H1 (cell line): ENCODE measurements at regions not wholly inside any gene's neighbourhood (a gene's known extent, or its start where the extent isn't known, plus 50 kb on each side); places are given as distances from the start of the nearest gene placed in this dataset.

ENCODE experiments used
- CTCF ChIA-PET: fragments of 300-600 bp; sonication (Branson Sonifier 250); formaldehyde crosslinking; loops from one replicate; lab custom pipeline; 2021; ENCODE audit not compliant: partially characterized antibody; lab: Charles Lee
- POLR2A ChIA-PET: fragments of 300-600 bp; sonication (Branson Sonifier 250); formaldehyde crosslinking; loops from one replicate; lab custom pipeline; 2021; ENCODE audit warnings: inconsistent platforms; ENCODE audit not compliant: partially characterized antibody; lab: Charles Lee
- DNase-seq, 2 experiments: peaks; one replicate each; pipeline versions ENCODE4 v3.0.0 to v3.0.0-alpha.2; 2010 to 2022; ENCODE audit warnings: low spot score in 2 of 2, low read depth in 1 of 2, mixed read lengths in 1 of 2
- FAIRE-seq: peaks from 2 replicates; lab custom pipeline; 2011; peaks lifted over from hg19 to GRCh38; lab: Jason Lieb, UNC
- H2AFZ ChIP-seq: 2 replicates; pipeline ENCODE4 v1.8.1; 2012; ENCODE audit warnings: low read length, inconsistent platforms
- H2AK5ac ChIP-seq: 2 replicates; pipeline ENCODE4 v1.6.1; 2013; ENCODE audit warnings: low read depth, low read length
- H2BK120ac ChIP-seq: replicated peaks from 2 replicates; pipeline ENCODE3; 2013; ENCODE audit warnings: low read depth, low read length, inconsistent platforms
- H2BK12ac ChIP-seq: 2 replicates; pipeline ENCODE4 v1.6.1; 2013; ENCODE audit warnings: low read depth, low read length
- H2BK15ac ChIP-seq: 2 replicates; pipeline ENCODE4 v1.6.1; 2013; ENCODE audit warnings: low read length
- H2BK20ac ChIP-seq: 2 replicates; pipeline ENCODE4 v1.6.1; 2013; ENCODE audit warnings: low read length
- H2BK5ac ChIP-seq: 2 replicates; pipeline ENCODE4 v1.6.1; 2013; ENCODE audit warnings: low read depth, low read length
- H3K14ac ChIP-seq: 2 replicates; pipeline ENCODE4 v1.6.1; 2013; ENCODE audit warnings: inconsistent platforms; ENCODE audit not compliant: insufficient read length
- H3K18ac ChIP-seq: 2 replicates; pipeline ENCODE4 v1.6.1; 2013; ENCODE audit warnings: low read length; ENCODE audit errors: extremely low read depth
- H3K23ac ChIP-seq: 2 replicates; pipeline ENCODE4 v1.6.1; 2013; ENCODE audit warnings: inconsistent platforms; ENCODE audit not compliant: insufficient read length
- H3K23me2 ChIP-seq: 2 replicates; pipeline ENCODE4 v1.6.1; 2013; ENCODE audit warnings: low read depth, low read length
- H3K27ac ChIP-seq: 2 replicates; pipeline ENCODE4 v1.6.1; 2011; ENCODE audit warnings: low read depth, low read length, inconsistent platforms
- H3K27me3 ChIP-seq, 4 experiments: replicated peaks in 1 of 4; 1 replicate in 1 of 4; 2 replicates in 3 of 4; pipeline versions ENCODE4 v1.6.1 to v1.8.1; 2011 to 2013; ENCODE audit warnings: low read length in 3 of 4, mild to moderate bottlenecking in 3 of 4, inconsistent platforms in 2 of 4, mixed read lengths in 2 of 4, moderate library complexity in 1 of 4; ENCODE audit not compliant: control insufficient read depth in 3 of 4, insufficient read depth in 3 of 4; ENCODE audit errors: extremely low read depth in 1 of 4
- H3K36me3 ChIP-seq, 4 experiments: 2 replicates each; pipeline versions ENCODE4 v1.6.1 to v1.8.1; 2011 to 2013; ENCODE audit warnings: mild to moderate bottlenecking in 4 of 4, low read length in 3 of 4, moderate library complexity in 2 of 4, control low read depth in 1 of 4, inconsistent platforms in 1 of 4; ENCODE audit not compliant: insufficient read depth in 4 of 4, control insufficient read depth in 2 of 4
- H3K4ac ChIP-seq: replicated peaks from 2 replicates; pipeline ENCODE3; 2013; ENCODE audit warnings: low read length, low read depth, mixed read lengths, inconsistent platforms; ENCODE audit not compliant: insufficient read length
- H3K4me1 ChIP-seq, 4 experiments: replicated peaks in 1 of 4; 1 replicate in 1 of 4; 2 replicates in 3 of 4; pipeline versions ENCODE4 v1.6.1 to v1.8.1; 2011 to 2013; ENCODE audit warnings: low read length in 3 of 4, inconsistent platforms in 2 of 4, mixed read lengths in 1 of 4; ENCODE audit not compliant: insufficient read depth in 4 of 4, control insufficient read depth in 3 of 4
- H3K4me2 ChIP-seq, 2 experiments: 2 replicates each; pipeline versions ENCODE4 v1.6.1 to v1.8.1; 2011 to 2013; ENCODE audit warnings: low read depth in 2 of 2, low read length in 2 of 2, control low read depth in 1 of 2, inconsistent platforms in 1 of 2, mild to moderate bottlenecking in 1 of 2; ENCODE audit not compliant: insufficient read depth in 1 of 2
- H3K4me3 ChIP-seq, 4 experiments: fragments of 200-600, 300-600 bp in 1 of 4; sonication (generic), shearing (Covaris generic), sonication (Bioruptor Twin) in 1 of 4; 2 replicates each; pipeline versions ENCODE4 v1.5.1 to v1.8.1; 2011 to 2016; ENCODE audit warnings: low read length in 4 of 4, low read depth in 3 of 4, control low read depth in 2 of 4, inconsistent platforms in 2 of 4, mild to moderate bottlenecking in 2 of 4, mixed read lengths in 1 of 4, moderate library complexity in 1 of 4; ENCODE audit not compliant: insufficient read depth in 2 of 4; ENCODE audit errors: extremely low read depth in 1 of 4
- H3K56ac ChIP-seq: replicated peaks from 2 replicates; pipeline ENCODE3; 2013; ENCODE audit warnings: low read depth, mild to moderate bottlenecking, mixed read lengths, low read length, inconsistent platforms; ENCODE audit not compliant: insufficient read length
- H3K79me1 ChIP-seq: 2 replicates; pipeline ENCODE4 v1.6.1; 2013; ENCODE audit warnings: low read depth, low read length, control low read depth
- H3K79me2 ChIP-seq, 2 experiments: 2 replicates each; pipeline versions ENCODE4 v1.6.1 to v1.8.1; 2012 to 2013; ENCODE audit warnings: low read length in 2 of 2, mild to moderate bottlenecking in 2 of 2, inconsistent platforms in 1 of 2; ENCODE audit not compliant: insufficient read depth in 2 of 2, control insufficient read depth in 1 of 2
- H3K9ac ChIP-seq, 4 experiments: replicated peaks in 1 of 4; 1 replicate in 1 of 4; 2 replicates in 3 of 4; pipeline versions ENCODE4 v1.6.1 to v1.8.1; 2011 to 2013; ENCODE audit warnings: low read depth in 3 of 4, low read length in 3 of 4, control low read depth in 2 of 4, mild to moderate bottlenecking in 2 of 4, moderate library complexity in 2 of 4, inconsistent platforms in 1 of 4; ENCODE audit errors: extremely low read depth in 1 of 4
- H3K9me3 ChIP-seq, 2 experiments: 2 replicates each; pipeline versions ENCODE4 v1.6.1 to v1.8.1; 2012 to 2013; ENCODE audit warnings: mild to moderate bottlenecking in 2 of 2, moderate library complexity in 2 of 2, control low read depth in 1 of 2, inconsistent platforms in 1 of 2, low read depth in 1 of 2, low read length in 1 of 2, mixed read lengths in 1 of 2; ENCODE audit not compliant: insufficient read depth in 2 of 2
- H4K20me1 ChIP-seq, 2 experiments: replicated peaks in 1 of 2; 2 replicates each; pipeline versions ENCODE3 to v1.8.1; 2011 to 2013; ENCODE audit warnings: inconsistent platforms in 2 of 2, low read length in 2 of 2, mild to moderate bottlenecking in 1 of 2; ENCODE audit not compliant: insufficient read depth in 2 of 2, control insufficient read depth in 1 of 2
- H4K5ac ChIP-seq: 2 replicates; pipeline ENCODE4 v1.6.1; 2013; ENCODE audit warnings: low read length, low read depth, mixed read lengths, inconsistent platforms; ENCODE audit not compliant: insufficient read length
- H4K8ac ChIP-seq: 2 replicates; pipeline ENCODE4 v1.8.0; 2013; ENCODE audit warnings: mild to moderate bottlenecking, moderate library complexity, low read length, inconsistent platforms; ENCODE audit not compliant: insufficient read depth; ENCODE audit errors: extremely low read depth
- H4K91ac ChIP-seq: replicated peaks from 2 replicates; pipeline ENCODE3; 2013; ENCODE audit warnings: low read length, mixed read lengths, inconsistent platforms; ENCODE audit not compliant: insufficient read length
- ASH2L ChIP-seq: fragments of 200-600, 300-600 bp; sonication (generic); IDR thresholded peaks from one replicate; pipeline ENCODE4 v1.7.1; 2017; ENCODE audit warnings: low read length
- CBX5 ChIP-seq: fragments of 300-800, 300-1000 bp; sonication (generic); IDR thresholded peaks from 2 replicates; pipeline ENCODE4 v1.7.1; 2016; ENCODE audit warnings: antibody characterized with exemption, low read length, low read depth
- CBX8 ChIP-seq: fragments of 300-800, 300-1000 bp; sonication (generic); IDR thresholded peaks from 2 replicates; pipeline ENCODE4 v1.7.1; 2016; ENCODE audit warnings: low read depth, low read length, borderline replicate concordance
- CHD2 ChIP-seq: IDR thresholded peaks from 2 replicates; pipeline ENCODE4 v1.6.1; 2012; ENCODE audit warnings: low read length, improper control_type of control experiment
- KDM5A ChIP-seq: fragments of 200-600 bp; IDR thresholded peaks from 2 replicates; pipeline ENCODE4 v1.7.1; 2012; ENCODE audit warnings: mild to moderate bottlenecking, low read length, inconsistent platforms, mixed read lengths
- TAF1 ChIP-seq: IDR thresholded peaks from 2 replicates; pipeline ENCODE4 v1.6.1; 2011; ENCODE audit warnings: mild to moderate bottlenecking, low read depth, low read length
- YY1 ChIP-seq: IDR thresholded peaks from 2 replicates; pipeline ENCODE4 v1.6.1; 2011; ENCODE audit warnings: low read depth, mild to moderate bottlenecking, low read length
- WGBS, 2 experiments: shearing (Covaris generic) in 1 of 2; methylation state at CpG; one replicate each; pipeline versions ENCODE4 v1.1.6 to v1.1.7; 2013 to 2015; ENCODE audit warnings: low lambda C conversion rate in 2 of 2, mixed read lengths in 2 of 2, inconsistent platforms in 1 of 2, low coverage in 1 of 2, missing lambda C conversion rate in 1 of 2; ENCODE audit not compliant: insufficient replicate concordance in 2 of 2, insufficient coverage in 1 of 2, insufficient read length in 1 of 2; ENCODE audit errors: extremely low coverage in 1 of 2, missing lambda C conversion rate in 1 of 2; 5-methylcytosine and 5-hydroxymethylcytosine counted together

- H2BK5ac ChIP-seq = no peak overlapping the region
- H3K23me2 ChIP-seq = no peaks in the 10 kb centered on the region
- ChIA-PET POLR2A (no interaction called here), CTCF (no interaction called here)
- no peaks in the 10 kb centered on the region for H3K79me2 ChIP-seq
- no peak overlapping the region for H4K5ac ChIP-seq
- H3K4me2 ChIP-seq = no peak overlapping the region
- no peak overlapping the region for H3K56ac ChIP-seq
- no peak overlapping the region for H2AK5ac ChIP-seq
- H3K14ac ChIP-seq = no peak overlapping the region
- H2BK12ac ChIP-seq = no peak overlapping the region
- no peaks in the 10 kb centered on the region for H3K27me3 ChIP-seq
- no peaks in the 10 kb centered on the region for H3K79me1 ChIP-seq
- H3K4me3 ChIP-seq = no peak overlapping the region
- H3K18ac ChIP-seq = no peak overlapping the region
- H3K36me3 ChIP-seq = no peaks in the 10 kb centered on the region
- FAIRE-seq (no peak), DNase-seq (no peak)
- no peaks in the 10 kb centered on the region; a peak in 1 of 7 replicates for H3K4me1 ChIP-seq
- 94% methylated on average over 16 of the region's 16 CpGs; no CpG with 5 or more reads in 1 of the 2 experiments for WGBS, 2 experiments
- H3K27ac ChIP-seq = no peak overlapping the region
- H2BK120ac ChIP-seq = no peak overlapping the region
- H2AFZ ChIP-seq = no peak overlapping the region
- no peak overlapping the region for H3K23ac ChIP-seq
- H4K91ac ChIP-seq = no peak overlapping the region
- no peak overlapping the region for H4K8ac ChIP-seq
- H3K4ac ChIP-seq = no peak overlapping the region
- peak overlapping the region in 1 of 4 experiments; percentile 18; a peak in 1 of 7 replicates for H3K9ac ChIP-seq
- TF ChIP-seq CBX8 = no peak
- TF ChIP-seq CBX5 = no peak
- TF ChIP-seq TAF1 = no peak
- no peak for TF ChIP-seq YY1
- TF ChIP-seq CHD2 = no peak
- TF ChIP-seq ASH2L = no peak
- TF ChIP-seq KDM5A = no peak
- TF ChIP-seq, all 59 proteins: peak for 0
- H3K9me3 ChIP-seq = no peaks in the 10 kb centered on the region
- H2BK15ac ChIP-seq = no peak overlapping the region
- H2BK20ac ChIP-seq = no peak overlapping the region
- no peaks in the 10 kb centered on the region for H4K20me1 ChIP-seq
Measured at GRCh38 chr7:16063716-16064675, 357.3 kb downstream of the CRPPA start.
